HFFc6 (cell line): ENCODE measurements at regions not wholly inside any gene's neighbourhood (a gene's known extent, or its start where the extent isn't known, plus 50 kb on each side); places are given as distances from the start of the nearest gene placed in this dataset.

Experiments used
- DNase-seq: peaks from one replicate; pipeline ENCODE4 v3.0.0-alpha.2; 2018
- H3K27ac Mint-ChIP-seq: 2 replicates; pipeline ENCODE4 v1.8.0; 2020; ENCODE audit warnings: mild to moderate bottlenecking, mixed read lengths
- H3K27me3 Mint-ChIP-seq: 2 replicates; pipeline ENCODE4 v1.8.0; 2021; ENCODE audit warnings: mild to moderate bottlenecking, moderate library complexity, mixed read lengths; ENCODE audit not compliant: insufficient read depth
- H3K36me3 Mint-ChIP-seq: 2 replicates; pipeline ENCODE4 v1.8.0; 2021; ENCODE audit warnings: low read depth, mixed read lengths
- H3K4me1 Mint-ChIP-seq: 2 replicates; pipeline ENCODE4 v1.8.0; 2020; ENCODE audit warnings: low read depth, mixed read lengths
- H3K4me3 Mint-ChIP-seq: 2 replicates; pipeline ENCODE4 v1.8.0; 2020; ENCODE audit warnings: mild to moderate bottlenecking, moderate library complexity, mixed read lengths
- H3K9me3 Mint-ChIP-seq: 2 replicates; pipeline ENCODE4 v1.8.0; 2020; ENCODE audit warnings: mild to moderate bottlenecking, mixed read lengths
- CTCF ChIP-seq: fragments of 200-600 bp; sonication (generic); IDR thresholded peaks from 2 replicates; pipeline ENCODE4 v1.5.0; 2021; ENCODE audit warnings: antibody characterized with exemption, mild to moderate bottlenecking

- no peak for DNase-seq
- Mint-ChIP-seq H3K4me3 (no peak overlapping the region), H3K27ac (no peak overlapping the region), H3K9me3 (no peaks in the 10 kb centered on the region), H3K4me1 (no peaks in the 10 kb centered on the region), H3K27me3 (peaks cover 19% of the 10 kb centered on the region), H3K36me3 (no peaks in the 10 kb centered on the region; the same call in 1 of the 2 replicates)
- TF ChIP-seq CTCF = no peak
Measured at GRCh38 chr6:142671791-142672190, 273.2 kb downstream of the HIVEP2 start.

GRCh38 chr6:142675517-142675916 lies 269.5 kb downstream of the HIVEP2 start:
- Mint-ChIP-seq H3K27me3 (peaks cover 36% of the 10 kb centered on the region), H3K27ac (no peak overlapping the region), H3K36me3 (no peaks in the 10 kb centered on the region), H3K4me1 (peaks cover 6% of the 10 kb centered on the region), H3K9me3 (no peaks in the 10 kb centered on the region), H3K4me3 (no peak overlapping the region)
- no peak for DNase-seq
- no peak for TF ChIP-seq CTCF

GRCh38 chr6:142676027-142676443 lies 268.9 kb downstream of the HIVEP2 start:
- H3K9me3 Mint-ChIP-seq = no peaks in the 10 kb centered on the region
- TF ChIP-seq CTCF = no peak
- H3K36me3 Mint-ChIP-seq = no peaks in the 10 kb centered on the region
- H3K27me3 Mint-ChIP-seq = peaks cover 37% of the 10 kb centered on the region
- no peak for DNase-seq
- H3K27ac Mint-ChIP-seq = no peak overlapping the region
- peaks cover 8% of the 10 kb centered on the region for H3K4me1 Mint-ChIP-seq
- H3K4me3 Mint-ChIP-seq = no peak overlapping the region

GRCh38 chr6:142676647-142677192 lies 268.3 kb downstream of the HIVEP2 start:
- TF ChIP-seq CTCF = no peak
- Mint-ChIP-seq H3K27ac (no peak overlapping the region), H3K27me3 (peaks cover 37% of the 10 kb centered on the region), H3K36me3 (no peaks in the 10 kb centered on the region), H3K4me3 (no peak overlapping the region), H3K4me1 (peaks cover 8% of the 10 kb centered on the region), H3K9me3 (no peaks in the 10 kb centered on the region)
- DNase-seq = no peak

GRCh38 chr6:142679907-142680700 lies 264.9 kb downstream of the HIVEP2 start:
- Mint-ChIP-seq H3K27me3 (peaks cover 34% of the 10 kb centered on the region), H3K9me3 (no peaks in the 10 kb centered on the region), H3K4me1 (peaks cover 22% of the 10 kb centered on the region), H3K27ac (no peak overlapping the region), H3K36me3 (no peaks in the 10 kb centered on the region), H3K4me3 (no peak overlapping the region)
- no peak for DNase-seq
- no peak for TF ChIP-seq CTCF
